ENCODE measurements at regions not wholly inside any gene's neighbourhood (a gene's known extent, or its start where the extent isn't known, plus 50 kb on each side); places are given as distances from the start of the nearest gene placed in this dataset.

DNA sequence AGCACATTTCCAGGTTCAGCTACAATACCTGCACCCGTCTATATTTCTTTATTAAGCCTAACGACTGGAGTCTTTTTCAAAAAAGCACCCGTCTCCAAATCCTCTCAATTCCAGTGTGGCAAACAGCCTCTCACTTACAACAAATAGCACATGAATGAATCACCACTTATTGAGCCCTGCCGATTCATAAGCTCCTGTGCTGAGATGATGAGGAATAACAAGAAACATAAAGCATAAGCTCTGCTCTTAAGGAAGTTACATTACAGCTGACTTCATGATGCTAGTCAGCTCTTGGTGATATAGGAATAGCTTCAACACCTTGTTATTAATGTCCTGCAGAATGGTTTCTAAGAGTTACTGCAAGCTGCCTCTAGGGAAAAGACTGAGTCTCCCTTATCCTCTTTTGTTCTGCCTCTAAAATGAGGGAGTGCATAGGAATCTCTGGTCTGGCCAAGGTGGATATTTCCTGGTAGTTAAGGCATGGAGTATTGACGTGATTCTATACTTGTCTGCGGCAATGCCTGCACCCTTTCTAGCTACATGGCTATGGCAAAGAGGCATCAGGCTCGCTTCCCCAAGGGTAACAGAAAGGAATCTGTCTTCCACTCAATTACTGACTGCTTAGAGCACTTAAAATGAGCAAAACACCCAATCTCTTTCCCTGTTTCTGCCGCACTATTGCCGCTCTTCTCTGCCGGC is 195.7 kb downstream of the KLF12 start:
- Histone ChIP-seq H3K27me3 (no peaks in the 10 kb centered on the region), H3K4me1 (no peaks in the 10 kb centered on the region), H3K27ac (no peak overlapping the region), H3K36me3 (no peaks in the 10 kb centered on the region), H3K4me3 (no peak overlapping the region), H3K9me3 (no peaks in the 10 kb centered on the region)
- intact Hi-C loops (cut with DNase I) = no loop called here
- TF ChIP-seq, protein P1, sequence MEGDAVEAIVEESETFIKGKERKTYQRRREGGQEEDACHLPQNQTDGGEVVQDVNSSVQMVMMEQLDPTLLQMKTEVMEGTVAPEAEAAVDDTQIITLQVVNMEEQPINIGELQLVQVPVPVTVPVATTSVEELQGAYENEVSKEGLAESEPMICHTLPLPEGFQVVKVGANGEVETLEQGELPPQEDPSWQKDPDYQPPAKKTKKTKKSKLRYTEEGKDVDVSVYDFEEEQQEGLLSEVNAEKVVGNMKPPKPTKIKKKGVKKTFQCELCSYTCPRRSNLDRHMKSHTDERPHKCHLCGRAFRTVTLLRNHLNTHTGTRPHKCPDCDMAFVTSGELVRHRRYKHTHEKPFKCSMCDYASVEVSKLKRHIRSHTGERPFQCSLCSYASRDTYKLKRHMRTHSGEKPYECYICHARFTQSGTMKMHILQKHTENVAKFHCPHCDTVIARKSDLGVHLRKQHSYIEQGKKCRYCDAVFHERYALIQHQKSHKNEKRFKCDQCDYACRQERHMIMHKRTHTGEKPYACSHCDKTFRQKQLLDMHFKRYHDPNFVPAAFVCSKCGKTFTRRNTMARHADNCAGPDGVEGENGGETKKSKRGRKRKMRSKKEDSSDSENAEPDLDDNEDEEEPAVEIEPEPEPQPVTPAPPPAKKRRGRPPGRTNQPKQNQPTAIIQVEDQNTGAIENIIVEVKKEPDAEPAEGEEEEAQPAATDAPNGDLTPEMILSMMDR (IDR thresholded peaks at IDR 0.05) = no peak
- no peak for DNase-seq (ENCODE audit: low spot score in 2 of 2)

DNA sequence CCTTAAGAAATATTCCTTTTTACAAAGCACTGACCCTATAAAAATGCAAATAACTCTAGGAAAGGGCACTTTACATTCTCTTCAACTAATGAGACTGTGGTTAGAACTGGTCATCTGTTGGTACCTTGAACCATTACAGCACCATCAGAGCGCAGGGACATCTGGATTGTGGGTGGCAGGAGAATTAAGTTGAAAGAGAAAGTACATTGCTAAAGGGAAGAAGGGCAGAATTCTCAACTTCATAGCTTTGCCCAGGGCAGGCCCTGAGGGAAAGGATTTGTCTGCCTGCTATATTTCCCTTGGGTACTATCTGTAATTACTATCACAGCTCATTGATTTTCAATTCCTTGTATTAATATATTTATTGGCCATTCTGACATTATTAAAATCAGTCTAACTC is 196.8 kb downstream of the KLF12 start:
- Histone ChIP-seq H3K4me1 (no peaks in the 10 kb centered on the region), H3K4me3 (no peak overlapping the region), H3K36me3 (no peaks in the 10 kb centered on the region), H3K27me3 (no peaks in the 10 kb centered on the region), H3K27ac (no peak overlapping the region), H3K9me3 (no peaks in the 10 kb centered on the region)
- TF ChIP-seq, protein P1 (IDR thresholded peaks at IDR 0.05) = no peak
- intact Hi-C loops (cut with DNase I) = no loop called here
- DNase-seq (ENCODE audit: low spot score in 2 of 2) = no peak

DNA sequence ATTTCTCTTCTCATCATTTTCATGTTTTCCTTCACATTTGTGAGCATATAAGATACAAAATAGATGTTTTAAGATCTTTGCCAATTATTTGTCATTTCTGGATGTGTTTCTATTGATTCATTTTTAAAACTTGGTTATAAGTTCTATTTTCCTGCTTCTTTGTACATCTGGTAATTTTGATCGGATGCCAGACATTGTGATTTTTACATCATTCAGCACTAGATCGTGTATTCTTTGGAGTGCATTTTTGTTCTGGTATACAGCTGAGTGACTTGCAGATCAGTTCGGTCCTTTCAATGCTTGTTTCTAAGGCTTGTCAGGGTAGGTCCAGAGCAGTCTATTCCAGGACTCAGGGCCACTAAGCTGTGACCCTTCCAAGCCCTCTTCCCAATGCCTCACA is 198.2 kb downstream of the KLF12 start:
- H3K36me3 ChIP-seq = no peaks in the 10 kb centered on the region
- H3K4me3 ChIP-seq = no peak overlapping the region
- TF ChIP-seq, protein P1 (IDR thresholded peaks at IDR 0.05) = no peak
- no peak for DNase-seq (ENCODE audit: low spot score in 2 of 2)
- no peak overlapping the region for H3K27ac ChIP-seq
- no peaks in the 10 kb centered on the region for H3K9me3 ChIP-seq
- H3K27me3 ChIP-seq = no peaks in the 10 kb centered on the region
- intact Hi-C loops (cut with DNase I) = no loop called here
- H3K4me1 ChIP-seq = no peaks in the 10 kb centered on the region

DNA sequence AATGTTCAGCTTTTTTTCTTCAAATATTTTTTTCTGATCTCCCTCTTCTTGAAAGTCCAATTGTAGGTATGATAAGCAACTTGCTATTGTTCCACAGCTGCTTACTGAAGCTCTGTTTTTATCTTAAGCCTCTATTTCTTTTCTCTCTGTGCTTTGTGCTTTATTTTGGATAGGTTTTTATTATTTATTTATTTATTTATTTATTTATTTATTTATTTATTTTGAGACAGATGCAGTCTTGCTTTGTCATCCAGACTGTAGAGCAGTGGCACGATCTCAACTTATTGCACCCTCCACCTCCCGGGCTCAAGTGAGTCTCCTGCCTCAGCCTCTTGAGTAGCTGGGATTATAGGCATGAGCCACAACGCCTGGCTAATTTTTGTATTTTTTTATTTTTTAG is 199.4 kb downstream of the KLF12 start:
- H3K9me3 ChIP-seq = no peaks in the 10 kb centered on the region
- H3K4me3 ChIP-seq = no peak overlapping the region
- H3K4me1 ChIP-seq = no peaks in the 10 kb centered on the region
- no peaks in the 10 kb centered on the region for H3K27me3 ChIP-seq
- TF ChIP-seq, protein P1 (IDR thresholded peaks at IDR 0.05) = no peak
- H3K36me3 ChIP-seq = no peaks in the 10 kb centered on the region
- intact Hi-C loops (cut with DNase I) = no loop called here
- H3K27ac ChIP-seq = no peak overlapping the region
- no peak for DNase-seq (ENCODE audit: low spot score in 2 of 2)

DNA sequence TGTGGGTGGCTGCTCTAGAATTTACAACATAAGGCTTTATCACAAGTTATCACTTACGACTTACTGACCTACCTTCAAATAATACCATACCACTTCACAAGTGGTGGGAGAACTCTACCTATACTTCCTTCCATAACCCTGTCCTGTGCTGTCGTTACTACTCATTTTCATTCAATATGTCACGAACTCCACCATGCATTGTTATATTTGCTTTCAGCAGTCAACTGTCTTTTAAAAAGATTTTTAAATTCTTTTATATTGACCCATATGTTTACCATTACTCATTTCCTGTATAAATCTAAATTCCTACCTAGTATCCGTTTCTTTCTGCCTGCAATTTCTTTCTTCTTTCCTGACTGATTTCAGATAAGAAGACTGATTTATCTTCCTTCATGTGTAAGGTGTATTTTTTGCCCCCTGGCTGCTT is 200.0 kb downstream of the KLF12 start:
- Histone ChIP-seq H3K9me3 (no peaks in the 10 kb centered on the region), H3K27ac (no peak overlapping the region), H3K36me3 (no peaks in the 10 kb centered on the region), H3K27me3 (no peaks in the 10 kb centered on the region), H3K4me1 (no peaks in the 10 kb centered on the region), H3K4me3 (no peak overlapping the region)
- TF ChIP-seq, protein P1 (IDR thresholded peaks at IDR 0.05) = no peak
- no peak for DNase-seq (ENCODE audit: low spot score in 2 of 2)
- intact Hi-C loops (cut with DNase I) = no loop called here

DNA sequence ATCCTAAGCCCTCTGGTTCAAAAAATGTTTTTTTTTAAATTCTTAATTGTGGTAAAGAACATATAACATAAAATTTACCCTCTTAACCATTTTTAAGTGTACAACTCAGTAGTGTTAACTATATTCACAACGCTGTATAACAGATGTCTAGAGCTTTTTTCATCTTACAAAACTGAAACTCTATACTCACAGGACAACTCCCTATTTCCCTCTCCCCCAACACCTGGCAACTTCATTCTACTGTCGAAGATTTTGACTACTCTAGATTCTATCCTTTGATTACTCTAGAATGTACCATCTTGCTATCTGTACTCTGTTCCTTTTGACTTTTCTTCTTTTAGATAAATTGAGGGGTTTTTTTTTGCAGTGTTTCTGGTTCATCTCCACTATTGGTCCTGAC is 200.4 kb downstream of the KLF12 start:
- no peak for DNase-seq (ENCODE audit: low spot score in 2 of 2)
- TF ChIP-seq, protein P1 (IDR thresholded peaks at IDR 0.05) = no peak
- Histone ChIP-seq H3K36me3 (no peaks in the 10 kb centered on the region), H3K27me3 (no peaks in the 10 kb centered on the region), H3K9me3 (no peaks in the 10 kb centered on the region), H3K4me1 (no peaks in the 10 kb centered on the region), H3K27ac (no peak overlapping the region), H3K4me3 (no peak overlapping the region)
- intact Hi-C loops (cut with DNase I) = no loop called here
